ENCODE measurements at regions not wholly inside any gene's neighbourhood (a gene's known extent, or its start where the extent isn't known, plus 50 kb on each side); places are given as distances from the start of the nearest gene placed in this dataset.

DNA sequence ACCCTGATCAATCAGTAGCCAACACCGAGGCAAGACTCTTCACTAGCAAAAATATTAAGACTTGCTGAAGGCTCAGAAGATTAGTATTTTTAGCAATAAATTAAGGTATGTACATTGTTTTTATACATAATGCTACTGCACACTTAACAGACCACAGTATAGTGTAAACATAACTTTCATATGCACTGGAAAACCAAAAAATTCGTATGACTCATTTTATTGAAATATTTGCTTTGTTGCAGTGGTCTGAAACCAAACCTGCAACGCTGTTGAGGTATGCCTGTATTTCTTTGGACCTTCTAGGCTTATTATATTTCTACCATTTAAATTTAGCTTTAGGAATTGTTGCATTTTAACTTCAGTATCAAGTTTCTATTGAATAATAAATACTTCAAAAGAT, 65.8 kb upstream of the BCL9 start:
- TF ChIP-seq, protein P1, sequence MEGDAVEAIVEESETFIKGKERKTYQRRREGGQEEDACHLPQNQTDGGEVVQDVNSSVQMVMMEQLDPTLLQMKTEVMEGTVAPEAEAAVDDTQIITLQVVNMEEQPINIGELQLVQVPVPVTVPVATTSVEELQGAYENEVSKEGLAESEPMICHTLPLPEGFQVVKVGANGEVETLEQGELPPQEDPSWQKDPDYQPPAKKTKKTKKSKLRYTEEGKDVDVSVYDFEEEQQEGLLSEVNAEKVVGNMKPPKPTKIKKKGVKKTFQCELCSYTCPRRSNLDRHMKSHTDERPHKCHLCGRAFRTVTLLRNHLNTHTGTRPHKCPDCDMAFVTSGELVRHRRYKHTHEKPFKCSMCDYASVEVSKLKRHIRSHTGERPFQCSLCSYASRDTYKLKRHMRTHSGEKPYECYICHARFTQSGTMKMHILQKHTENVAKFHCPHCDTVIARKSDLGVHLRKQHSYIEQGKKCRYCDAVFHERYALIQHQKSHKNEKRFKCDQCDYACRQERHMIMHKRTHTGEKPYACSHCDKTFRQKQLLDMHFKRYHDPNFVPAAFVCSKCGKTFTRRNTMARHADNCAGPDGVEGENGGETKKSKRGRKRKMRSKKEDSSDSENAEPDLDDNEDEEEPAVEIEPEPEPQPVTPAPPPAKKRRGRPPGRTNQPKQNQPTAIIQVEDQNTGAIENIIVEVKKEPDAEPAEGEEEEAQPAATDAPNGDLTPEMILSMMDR (IDR thresholded peaks at IDR 0.05; ENCODE audit: extremely low read depth, insufficient read depth, missing control alignments), result no peak
- no peak for DNase-seq (ENCODE audit: low spot score)
- in situ Hi-C loops (cut with MboI; ENCODE audit: low pct_unique_long_range_greater_than_20kb, low sequenced_read_pairs, unreplicated experiment), result no loop called here

DNA sequence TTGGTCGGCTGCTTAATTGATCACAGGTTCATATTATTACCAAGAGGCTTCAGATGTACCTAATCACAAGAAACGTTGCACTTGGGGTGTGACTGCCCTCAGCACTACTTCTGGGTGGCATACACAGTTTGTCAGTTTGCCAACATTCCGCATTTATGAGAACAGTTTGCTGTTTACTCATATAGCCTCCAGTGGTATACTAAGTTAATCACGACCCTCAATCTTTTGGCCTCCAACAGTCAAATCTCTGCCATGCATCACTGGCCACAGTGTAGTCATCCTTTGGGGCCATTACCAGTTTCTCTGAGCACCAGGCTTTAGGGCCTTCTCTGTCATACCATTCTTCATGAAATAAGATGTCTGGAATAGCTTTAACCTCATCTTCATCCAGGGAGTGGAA, 62.8 kb upstream of the BCL9 start:
- DNase-seq (ENCODE audit: low spot score), result no peak
- TF ChIP-seq, protein P1 (IDR thresholded peaks at IDR 0.05; ENCODE audit: extremely low read depth, insufficient read depth, missing control alignments), result no peak
- in situ Hi-C loops (cut with MboI; ENCODE audit: low pct_unique_long_range_greater_than_20kb, low sequenced_read_pairs, unreplicated experiment), result no loop called here

DNA sequence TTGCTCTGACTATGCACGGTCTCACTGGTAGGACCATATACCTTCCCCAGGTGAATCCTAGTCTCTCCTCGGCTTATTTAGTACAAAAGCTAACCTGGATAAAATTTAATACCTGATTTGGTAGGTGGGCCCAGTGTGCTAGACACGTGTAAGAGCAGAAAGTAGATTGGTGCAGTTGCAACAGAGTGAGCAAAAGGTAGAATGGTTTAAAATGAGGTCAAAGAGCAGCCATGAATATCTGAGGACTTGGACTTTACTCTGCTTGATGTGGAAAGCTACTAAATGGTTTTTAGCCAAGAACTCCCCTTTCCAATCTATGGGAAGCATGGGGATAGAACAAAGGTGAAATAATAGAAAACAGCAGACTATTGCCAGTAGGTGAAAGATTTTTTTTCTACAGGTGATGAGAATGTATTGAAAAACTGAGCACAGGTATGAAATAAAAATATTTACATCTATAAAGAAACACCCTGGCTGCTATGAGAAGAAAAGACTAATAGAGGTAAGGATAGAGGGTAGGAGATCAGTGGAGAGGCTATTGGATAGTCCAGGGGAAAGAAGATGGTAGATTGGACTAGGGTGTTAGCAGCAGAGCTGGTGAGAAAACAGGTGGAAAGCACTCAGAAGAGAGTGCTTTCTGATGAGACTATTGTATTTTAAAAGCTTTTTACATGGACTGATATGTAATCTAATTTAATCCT, 61.3 kb upstream of the BCL9 start:
- TF ChIP-seq, protein P1 (IDR thresholded peaks at IDR 0.05; ENCODE audit: extremely low read depth, insufficient read depth, missing control alignments), result no peak
- in situ Hi-C loops (cut with MboI; ENCODE audit: low pct_unique_long_range_greater_than_20kb, low sequenced_read_pairs, unreplicated experiment), result no loop called here
- no peak for DNase-seq (ENCODE audit: low spot score)

DNA sequence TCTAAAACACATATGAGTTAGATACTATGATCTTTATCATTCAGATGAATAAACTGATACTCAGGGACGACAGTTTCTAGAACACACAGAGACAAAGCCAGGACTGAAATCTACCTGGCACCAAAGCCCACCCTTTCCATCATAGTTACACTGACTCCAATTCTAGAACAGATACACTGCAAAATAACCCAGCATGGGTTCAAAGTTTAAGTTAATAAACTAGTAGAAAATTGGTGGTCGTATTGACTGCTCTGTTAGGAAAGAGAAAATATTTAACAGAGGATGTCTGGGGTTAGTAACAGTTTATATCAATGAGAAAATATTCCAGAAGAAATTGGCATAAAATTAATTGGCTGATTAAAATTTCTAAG, 60.8 kb upstream of the BCL9 start:
- DNase-seq (ENCODE audit: low spot score), result no peak
- TF ChIP-seq, protein P1 (IDR thresholded peaks at IDR 0.05; ENCODE audit: extremely low read depth, insufficient read depth, missing control alignments), result no peak
- in situ Hi-C loops (cut with MboI; ENCODE audit: low pct_unique_long_range_greater_than_20kb, low sequenced_read_pairs, unreplicated experiment), result no loop called here

DNA sequence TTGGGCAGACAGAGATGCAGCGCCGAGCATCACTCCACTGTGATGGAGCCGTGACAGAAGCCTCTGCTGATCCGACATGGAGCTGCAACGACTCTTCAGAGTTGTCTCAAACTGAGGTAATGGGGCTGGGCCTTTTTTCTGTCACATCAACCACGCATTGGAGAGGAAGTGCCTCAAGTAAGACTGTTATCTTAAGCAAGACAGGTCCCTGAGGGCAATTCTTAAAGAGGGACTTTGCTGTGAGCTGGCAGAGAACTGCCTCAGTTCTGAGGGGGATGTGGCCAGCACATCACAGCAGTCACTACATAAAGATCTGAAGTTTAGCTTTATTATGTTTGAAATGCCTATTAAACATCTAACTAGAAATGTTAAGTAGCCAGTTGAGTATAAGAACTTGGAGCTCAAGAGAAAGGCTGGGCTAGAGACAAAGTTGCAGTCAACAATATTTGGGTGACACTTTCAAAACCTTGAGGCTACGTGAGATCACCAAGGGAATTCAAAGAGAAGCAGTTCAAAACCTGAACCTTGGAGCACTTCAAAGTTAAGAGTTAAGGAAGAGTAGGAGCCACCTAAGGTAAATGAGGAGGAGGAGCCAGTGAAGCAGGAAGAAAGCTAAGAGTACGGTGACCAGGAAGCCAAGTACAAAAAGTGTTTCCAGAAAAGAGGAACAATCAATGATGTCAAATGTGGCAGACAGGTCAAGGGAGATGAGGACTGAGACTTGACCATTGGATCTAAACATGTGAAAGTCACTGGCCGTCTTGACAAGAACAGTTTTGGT, 54.2 kb upstream of the BCL9 start:
- in situ Hi-C loops (cut with MboI; ENCODE audit: low pct_unique_long_range_greater_than_20kb, low sequenced_read_pairs, unreplicated experiment), result no loop called here
- DNase-seq (ENCODE audit: low spot score), result no peak
- TF ChIP-seq, protein P1 (IDR thresholded peaks at IDR 0.05; ENCODE audit: extremely low read depth, insufficient read depth, missing control alignments), result no peak

DNA sequence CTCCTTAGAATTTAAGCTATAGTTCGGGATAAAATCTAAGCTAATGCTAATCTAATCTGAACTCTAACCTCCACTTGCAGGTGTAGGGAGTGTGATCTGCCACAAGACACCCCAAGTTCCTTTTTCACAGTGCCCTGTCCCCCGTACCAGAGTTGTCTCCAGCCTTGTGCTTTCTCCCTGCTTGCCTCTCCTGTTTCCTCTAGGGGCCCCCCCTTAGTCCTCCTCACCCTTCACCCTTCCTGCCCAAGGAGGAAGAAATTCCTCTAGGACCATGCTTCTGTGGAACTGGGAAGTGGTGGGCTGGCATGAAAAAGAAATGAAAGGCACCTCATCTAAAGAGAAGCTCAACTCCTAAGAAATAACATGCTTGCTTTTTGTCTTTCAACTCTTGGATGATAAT, 50.2 kb upstream of the BCL9 start:
- no peak for DNase-seq (ENCODE audit: low spot score)
- TF ChIP-seq, protein P1 (IDR thresholded peaks at IDR 0.05; ENCODE audit: extremely low read depth, insufficient read depth, missing control alignments), result no peak
- in situ Hi-C loops (cut with MboI; ENCODE audit: low pct_unique_long_range_greater_than_20kb, low sequenced_read_pairs, unreplicated experiment), result loop anchor here (10.0 kb wide), 1 partner anchor 394 kb away; no protein-coding TSS in a partner anchor
